ENCODE measurements at regions not wholly inside any gene's neighbourhood (a gene's known extent, or its start where the extent isn't known, plus 50 kb on each side); places are given as distances from the start of the nearest gene placed in this dataset.

- no peak overlapping the region for H3K27ac ChIP-seq
- no peaks in the 10 kb centered on the region for H3K36me3 ChIP-seq
- no peak overlapping the region for H3K4me3 ChIP-seq (ENCODE audit: low read depth, low read length)
- peaks cover 23% of the 10 kb centered on the region for H3K27me3 ChIP-seq (ENCODE audit: insufficient read depth, low read depth, severe bottlenecking)
- TF ChIP-seq, protein P1, sequence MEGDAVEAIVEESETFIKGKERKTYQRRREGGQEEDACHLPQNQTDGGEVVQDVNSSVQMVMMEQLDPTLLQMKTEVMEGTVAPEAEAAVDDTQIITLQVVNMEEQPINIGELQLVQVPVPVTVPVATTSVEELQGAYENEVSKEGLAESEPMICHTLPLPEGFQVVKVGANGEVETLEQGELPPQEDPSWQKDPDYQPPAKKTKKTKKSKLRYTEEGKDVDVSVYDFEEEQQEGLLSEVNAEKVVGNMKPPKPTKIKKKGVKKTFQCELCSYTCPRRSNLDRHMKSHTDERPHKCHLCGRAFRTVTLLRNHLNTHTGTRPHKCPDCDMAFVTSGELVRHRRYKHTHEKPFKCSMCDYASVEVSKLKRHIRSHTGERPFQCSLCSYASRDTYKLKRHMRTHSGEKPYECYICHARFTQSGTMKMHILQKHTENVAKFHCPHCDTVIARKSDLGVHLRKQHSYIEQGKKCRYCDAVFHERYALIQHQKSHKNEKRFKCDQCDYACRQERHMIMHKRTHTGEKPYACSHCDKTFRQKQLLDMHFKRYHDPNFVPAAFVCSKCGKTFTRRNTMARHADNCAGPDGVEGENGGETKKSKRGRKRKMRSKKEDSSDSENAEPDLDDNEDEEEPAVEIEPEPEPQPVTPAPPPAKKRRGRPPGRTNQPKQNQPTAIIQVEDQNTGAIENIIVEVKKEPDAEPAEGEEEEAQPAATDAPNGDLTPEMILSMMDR (IDR thresholded peaks at IDR 0.05; ENCODE audit: low read depth, low read length) = no peak
- no peaks in the 10 kb centered on the region for H3K9me3 ChIP-seq (ENCODE audit: severe bottlenecking)
- DNase-seq = no peak
Measured at GRCh38 chr5:174159327-174160114, 114.0 kb downstream of the NSG2 start.

DNA sequence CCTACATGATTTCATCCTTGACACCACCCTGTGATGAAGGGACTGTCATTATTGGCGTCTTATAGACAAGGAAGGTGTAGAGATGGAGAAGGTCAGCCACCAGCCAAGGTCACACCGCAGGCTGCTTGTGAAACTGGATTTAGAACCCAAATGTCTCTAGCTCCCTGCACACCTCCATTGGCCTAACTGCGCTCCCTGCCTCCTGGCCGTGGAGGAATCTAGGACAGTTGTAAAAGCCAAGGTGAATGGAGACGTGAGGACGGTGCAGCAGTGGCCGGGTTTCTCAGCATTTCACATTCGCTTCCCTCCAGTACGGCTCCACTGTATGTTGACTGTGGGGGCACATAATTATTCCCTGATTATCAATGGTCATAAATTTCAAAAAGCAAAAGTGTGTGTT lies 119.9 kb downstream of the NSG2 start:
- H3K9me3 ChIP-seq (ENCODE audit: severe bottlenecking) = no peaks in the 10 kb centered on the region
- DNase-seq = no peak
- H3K27me3 ChIP-seq (ENCODE audit: insufficient read depth, low read depth, severe bottlenecking) = peaks cover 10% of the 10 kb centered on the region
- H3K36me3 ChIP-seq = no peaks in the 10 kb centered on the region
- TF ChIP-seq, protein P1 (IDR thresholded peaks at IDR 0.05; ENCODE audit: low read depth, low read length) = no peak
- H3K27ac ChIP-seq = no peak overlapping the region
- H3K4me3 ChIP-seq (ENCODE audit: low read depth, low read length) = no peak overlapping the region

GRCh38 chr5:174166231-174167079 lies 120.9 kb downstream of the NSG2 start:
- Histone ChIP-seq H3K9me3 (ENCODE audit: severe bottlenecking) (no peaks in the 10 kb centered on the region), H3K27ac (no peak overlapping the region), H3K4me3 (ENCODE audit: low read depth, low read length) (no peak overlapping the region), H3K36me3 (no peaks in the 10 kb centered on the region), H3K27me3 (ENCODE audit: insufficient read depth, low read depth, severe bottlenecking) (peaks cover 10% of the 10 kb centered on the region)
- no peak for DNase-seq
- TF ChIP-seq, protein P1 (IDR thresholded peaks at IDR 0.05; ENCODE audit: low read depth, low read length) = no peak

DNA sequence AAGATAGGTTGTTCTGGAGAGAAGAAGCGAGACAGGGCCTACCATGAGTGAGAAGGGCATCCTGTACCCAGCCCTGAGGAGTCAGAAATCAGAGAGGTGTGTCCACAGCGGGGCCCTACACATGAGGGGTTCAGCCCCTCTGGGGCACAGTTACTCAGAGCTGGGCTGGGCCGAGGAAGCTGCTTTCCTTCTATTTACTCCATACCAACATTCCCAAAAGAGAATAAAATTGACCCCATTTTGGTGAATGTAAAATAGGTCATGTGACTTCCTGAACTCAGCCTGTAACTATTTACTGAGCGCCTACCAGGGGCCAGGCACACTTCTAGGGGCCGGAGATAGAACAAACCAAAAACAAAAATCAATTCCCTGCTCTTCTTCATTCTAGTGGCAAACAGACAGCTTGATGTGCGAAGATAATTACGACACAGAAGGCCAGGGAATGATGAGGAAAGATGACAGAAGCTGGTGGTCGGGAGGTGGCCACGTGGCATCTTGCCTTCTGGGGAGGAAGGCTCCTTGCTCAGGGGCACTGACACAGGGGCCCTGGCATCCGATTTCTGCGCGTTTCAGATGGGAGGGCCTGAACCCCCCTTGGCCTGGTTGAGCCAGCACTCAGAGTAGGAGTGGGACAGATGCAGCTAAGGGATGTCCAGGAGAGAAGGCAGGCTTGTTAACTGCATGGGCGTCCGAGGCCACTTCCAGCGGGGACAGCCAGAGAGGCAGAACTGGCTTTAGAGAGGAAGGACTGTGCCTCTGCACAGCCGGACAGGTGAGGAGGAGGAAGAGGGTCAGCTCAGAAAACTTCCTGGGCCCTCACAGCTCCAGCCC lies 121.8 kb downstream of the NSG2 start:
- DNase-seq = no peak

GRCh38 chr5:174172152-174172551 lies 126.6 kb downstream of the NSG2 start:
- DNase-seq = no peak
- TF ChIP-seq, protein P1 (IDR thresholded peaks at IDR 0.05; ENCODE audit: low read depth, low read length) = no peak
- Histone ChIP-seq H3K9me3 (ENCODE audit: severe bottlenecking) (no peaks in the 10 kb centered on the region), H3K4me3 (ENCODE audit: low read depth, low read length) (no peak overlapping the region), H3K27ac (no peak overlapping the region), H3K27me3 (ENCODE audit: insufficient read depth, low read depth, severe bottlenecking) (peaks cover 4% of the 10 kb centered on the region), H3K36me3 (no peaks in the 10 kb centered on the region)

More for the DNA sequence above, 121.8 kb downstream of the NSG2 start:
- no peaks in the 10 kb centered on the region for H3K36me3 ChIP-seq
- TF ChIP-seq, protein P1 (IDR thresholded peaks at IDR 0.05; ENCODE audit: low read depth, low read length) = no peak
- H3K27me3 ChIP-seq (ENCODE audit: insufficient read depth, low read depth, severe bottlenecking) = peaks cover 7% of the 10 kb centered on the region
- H3K9me3 ChIP-seq (ENCODE audit: severe bottlenecking) = no peaks in the 10 kb centered on the region
- H3K4me3 ChIP-seq (ENCODE audit: low read depth, low read length) = no peak overlapping the region
- H3K27ac ChIP-seq = no peak overlapping the region
